ENCODE measurements at regions not wholly inside any gene's neighbourhood (a gene's known extent, or its start where the extent isn't known, plus 50 kb on each side); places are given as distances from the start of the nearest gene placed in this dataset.
"Not testable (repeated sequence)": the region's sequence is repeated elsewhere in the genome, so short reads cannot be mapped to it uniquely, and the experiment has no call there.

DNA sequence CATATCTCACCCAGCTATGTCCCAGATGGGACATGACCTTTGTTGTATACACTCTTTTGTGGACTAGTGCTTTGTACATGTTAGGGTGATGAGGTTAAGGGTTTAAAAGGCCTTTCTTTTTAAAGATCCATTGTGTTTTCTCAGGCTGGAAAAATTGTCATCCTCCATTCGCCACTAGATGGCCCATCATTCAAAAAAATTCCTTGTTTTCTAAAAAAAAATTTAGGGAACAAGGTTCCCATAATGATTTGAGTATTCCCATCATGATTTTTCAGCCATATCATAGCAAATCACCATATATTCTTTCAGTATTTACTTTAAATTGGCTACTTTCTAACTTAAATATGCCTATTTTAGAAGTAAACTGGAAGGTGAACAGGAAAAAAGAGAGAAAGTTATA lies 91.9 kb upstream of the TMEM164 start:
- Mint-ChIP-seq H3K4me3 (ENCODE audit: unreplicated experiment) (no peak overlapping the region), H3K9me3 (ENCODE audit: unreplicated experiment) (no peaks in the 10 kb centered on the region), H3K27me3 (ENCODE audit: unreplicated experiment) (peaks cover 32% of the 10 kb centered on the region), H3K36me3 (ENCODE audit: unreplicated experiment) (no peaks in the 10 kb centered on the region), H3K4me1 (ENCODE audit: unreplicated experiment) (no peaks in the 10 kb centered on the region), H3K27ac (ENCODE audit: unreplicated experiment) (no peak overlapping the region)
- DNase-seq (ENCODE audit: extremely low spot score, unreplicated experiment): no peak
- TF ChIP-seq, protein P1, sequence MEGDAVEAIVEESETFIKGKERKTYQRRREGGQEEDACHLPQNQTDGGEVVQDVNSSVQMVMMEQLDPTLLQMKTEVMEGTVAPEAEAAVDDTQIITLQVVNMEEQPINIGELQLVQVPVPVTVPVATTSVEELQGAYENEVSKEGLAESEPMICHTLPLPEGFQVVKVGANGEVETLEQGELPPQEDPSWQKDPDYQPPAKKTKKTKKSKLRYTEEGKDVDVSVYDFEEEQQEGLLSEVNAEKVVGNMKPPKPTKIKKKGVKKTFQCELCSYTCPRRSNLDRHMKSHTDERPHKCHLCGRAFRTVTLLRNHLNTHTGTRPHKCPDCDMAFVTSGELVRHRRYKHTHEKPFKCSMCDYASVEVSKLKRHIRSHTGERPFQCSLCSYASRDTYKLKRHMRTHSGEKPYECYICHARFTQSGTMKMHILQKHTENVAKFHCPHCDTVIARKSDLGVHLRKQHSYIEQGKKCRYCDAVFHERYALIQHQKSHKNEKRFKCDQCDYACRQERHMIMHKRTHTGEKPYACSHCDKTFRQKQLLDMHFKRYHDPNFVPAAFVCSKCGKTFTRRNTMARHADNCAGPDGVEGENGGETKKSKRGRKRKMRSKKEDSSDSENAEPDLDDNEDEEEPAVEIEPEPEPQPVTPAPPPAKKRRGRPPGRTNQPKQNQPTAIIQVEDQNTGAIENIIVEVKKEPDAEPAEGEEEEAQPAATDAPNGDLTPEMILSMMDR (IDR thresholded peaks at IDR 0.05): peak; percentile 72

GRCh38 chrX:109912993-109913392 lies 89.9 kb upstream of the TMEM164 start:
- H3K27me3 Mint-ChIP-seq (ENCODE audit: unreplicated experiment): peaks cover 12% of the 10 kb centered on the region
- H3K4me1 Mint-ChIP-seq (ENCODE audit: unreplicated experiment); H3K36me3 Mint-ChIP-seq (ENCODE audit: unreplicated experiment); H3K27ac Mint-ChIP-seq (ENCODE audit: unreplicated experiment); H3K9me3 Mint-ChIP-seq (ENCODE audit: unreplicated experiment); DNase-seq (ENCODE audit: extremely low spot score, unreplicated experiment); H3K4me3 Mint-ChIP-seq (ENCODE audit: unreplicated experiment): not testable (repeated sequence)

GRCh38 chrX:109914114-109914849 lies 88.6 kb upstream of the TMEM164 start:
- H3K36me3 Mint-ChIP-seq (ENCODE audit: unreplicated experiment): no peaks in the 10 kb centered on the region
- peaks cover 12% of the 10 kb centered on the region for H3K27me3 Mint-ChIP-seq (ENCODE audit: unreplicated experiment)
- H3K4me1 Mint-ChIP-seq (ENCODE audit: unreplicated experiment): no peaks in the 10 kb centered on the region
- no peak overlapping the region for H3K27ac Mint-ChIP-seq (ENCODE audit: unreplicated experiment)
- no peaks in the 10 kb centered on the region for H3K9me3 Mint-ChIP-seq (ENCODE audit: unreplicated experiment)
- DNase-seq (ENCODE audit: extremely low spot score, unreplicated experiment): no peak
- no peak overlapping the region for H3K4me3 Mint-ChIP-seq (ENCODE audit: unreplicated experiment)
- TF ChIP-seq, protein P1 (IDR thresholded peaks at IDR 0.05): no peak

- no peak overlapping the region for H3K4me3 Mint-ChIP-seq (ENCODE audit: unreplicated experiment)
- H3K36me3 Mint-ChIP-seq (ENCODE audit: unreplicated experiment): no peaks in the 10 kb centered on the region
- H3K4me1 Mint-ChIP-seq (ENCODE audit: unreplicated experiment): no peaks in the 10 kb centered on the region
- H3K27me3 Mint-ChIP-seq (ENCODE audit: unreplicated experiment): peaks cover 15% of the 10 kb centered on the region
- H3K9me3 Mint-ChIP-seq (ENCODE audit: unreplicated experiment): no peaks in the 10 kb centered on the region
- no peak for DNase-seq (ENCODE audit: extremely low spot score, unreplicated experiment)
- no peak overlapping the region for H3K27ac Mint-ChIP-seq (ENCODE audit: unreplicated experiment)
- TF ChIP-seq, protein P1 (IDR thresholded peaks at IDR 0.05): no peak
These were observed 84.2 kb upstream of the TMEM164 start for GRCh38 chrX:109918753-109919152.

DNA sequence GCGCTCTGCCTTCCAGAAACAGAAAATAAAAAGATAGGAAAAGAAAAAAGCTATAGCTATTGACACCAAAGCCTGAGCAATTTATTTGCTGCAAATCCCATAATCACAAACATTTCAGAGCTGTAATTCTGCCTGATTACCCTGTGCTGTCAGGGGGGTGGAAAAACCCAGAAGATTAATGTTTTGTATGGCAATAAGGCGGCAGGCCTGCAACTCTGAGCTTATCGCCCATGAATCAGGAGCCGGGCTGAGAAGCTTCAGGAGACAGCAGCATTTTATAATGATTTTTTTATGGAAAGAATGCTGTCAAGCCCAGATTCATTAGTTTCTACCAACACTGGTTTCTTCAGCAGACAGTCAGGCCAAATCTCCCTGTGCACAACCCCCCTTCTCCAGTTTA lies 82.6 kb upstream of the TMEM164 start:
- no peaks in the 10 kb centered on the region for H3K36me3 Mint-ChIP-seq (ENCODE audit: unreplicated experiment)

More for the DNA sequence above, 82.6 kb upstream of the TMEM164 start:
- Mint-ChIP-seq H3K4me3 (ENCODE audit: unreplicated experiment) (no peak overlapping the region), H3K27ac (ENCODE audit: unreplicated experiment) (no peak overlapping the region), H3K27me3 (ENCODE audit: unreplicated experiment) (peaks cover 19% of the 10 kb centered on the region), H3K4me1 (ENCODE audit: unreplicated experiment) (no peaks in the 10 kb centered on the region), H3K9me3 (ENCODE audit: unreplicated experiment) (no peaks in the 10 kb centered on the region)
- DNase-seq (ENCODE audit: extremely low spot score, unreplicated experiment): no peak
- TF ChIP-seq, protein P1 (IDR thresholded peaks at IDR 0.05): no peak

Measured in osteocyte (in vitro differentiated cells).